Kidney epithelial cell (primary cell): ENCODE measurements at regions not wholly inside any gene's neighbourhood (a gene's known extent, or its start where the extent isn't known, plus 50 kb on each side); places are given as distances from the start of the nearest gene placed in this dataset.

Experiments used
- DNase-seq: peaks from one replicate; pipeline ENCODE4 v3.0.0-alpha.2; 2010; ENCODE audit warnings: low read depth
- H3K27me3 ChIP-seq: 2 replicates; pipeline ENCODE4 v1.6.0; 2011; ENCODE audit warnings: low read length; ENCODE audit not compliant: control insufficient read depth, insufficient read depth
- H3K36me3 ChIP-seq: 2 replicates; pipeline ENCODE4 v1.5.1; 2011; ENCODE audit warnings: low read length; ENCODE audit not compliant: control insufficient read depth, insufficient read depth
- H3K4me3 ChIP-seq: 2 replicates; pipeline ENCODE4 v1.5.1; 2011; ENCODE audit warnings: low read depth, mild to moderate bottlenecking, control low read depth, low read length
- TF ChIP-seq, protein P1 (sequence below): IDR thresholded peaks from 2 replicates; pipeline ENCODE4 v1.5.1; 2011; ENCODE audit warnings: mild to moderate bottlenecking, moderate library complexity, low read length, control low read depth, inconsistent platforms; ENCODE audit not compliant: insufficient read depth, poor library complexity, severe bottlenecking

GRCh38 chr16:86751076-86752030, 173.0 kb downstream of the FOXL1 start:
- TF ChIP-seq, protein P1, sequence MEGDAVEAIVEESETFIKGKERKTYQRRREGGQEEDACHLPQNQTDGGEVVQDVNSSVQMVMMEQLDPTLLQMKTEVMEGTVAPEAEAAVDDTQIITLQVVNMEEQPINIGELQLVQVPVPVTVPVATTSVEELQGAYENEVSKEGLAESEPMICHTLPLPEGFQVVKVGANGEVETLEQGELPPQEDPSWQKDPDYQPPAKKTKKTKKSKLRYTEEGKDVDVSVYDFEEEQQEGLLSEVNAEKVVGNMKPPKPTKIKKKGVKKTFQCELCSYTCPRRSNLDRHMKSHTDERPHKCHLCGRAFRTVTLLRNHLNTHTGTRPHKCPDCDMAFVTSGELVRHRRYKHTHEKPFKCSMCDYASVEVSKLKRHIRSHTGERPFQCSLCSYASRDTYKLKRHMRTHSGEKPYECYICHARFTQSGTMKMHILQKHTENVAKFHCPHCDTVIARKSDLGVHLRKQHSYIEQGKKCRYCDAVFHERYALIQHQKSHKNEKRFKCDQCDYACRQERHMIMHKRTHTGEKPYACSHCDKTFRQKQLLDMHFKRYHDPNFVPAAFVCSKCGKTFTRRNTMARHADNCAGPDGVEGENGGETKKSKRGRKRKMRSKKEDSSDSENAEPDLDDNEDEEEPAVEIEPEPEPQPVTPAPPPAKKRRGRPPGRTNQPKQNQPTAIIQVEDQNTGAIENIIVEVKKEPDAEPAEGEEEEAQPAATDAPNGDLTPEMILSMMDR, result no peak
- H3K27me3 ChIP-seq, result no peaks in the 10 kb centered on the region
- H3K36me3 ChIP-seq, result no peaks in the 10 kb centered on the region
- peak; percentile 86 for DNase-seq
- no peak overlapping the region for H3K4me3 ChIP-seq

- H3K4me3 ChIP-seq, result no peak overlapping the region
- no peak for DNase-seq
- no peaks in the 10 kb centered on the region for H3K36me3 ChIP-seq
- TF ChIP-seq, protein P1, result no peak
- H3K27me3 ChIP-seq, result no peaks in the 10 kb centered on the region
Measured at GRCh38 chr16:86752582-86753175, 174.3 kb downstream of the FOXL1 start.

DNA sequence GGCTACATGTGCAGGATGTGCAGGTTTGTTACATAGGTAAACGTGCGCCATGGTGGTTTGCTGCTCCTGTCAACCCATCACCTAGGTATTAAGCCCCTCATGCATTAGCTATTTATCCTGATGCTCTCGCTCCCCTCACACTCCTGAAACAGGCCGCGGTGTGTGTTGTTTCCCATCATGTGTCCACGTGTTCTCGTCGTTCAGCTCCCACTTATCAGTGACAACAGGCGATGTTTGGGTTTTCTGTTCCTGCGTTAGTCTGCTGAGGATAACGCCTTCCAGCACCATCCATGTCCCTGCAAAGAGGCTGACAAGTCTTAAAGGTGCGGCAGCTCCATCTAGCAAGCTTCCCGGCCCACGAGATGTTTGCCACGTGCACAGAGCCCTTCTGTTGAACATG, 175.1 kb downstream of the FOXL1 start:
- H3K27me3 ChIP-seq, result no peaks in the 10 kb centered on the region
- no peaks in the 10 kb centered on the region for H3K36me3 ChIP-seq
- TF ChIP-seq, protein P1, result no peak
- no peak for DNase-seq
- no peak overlapping the region for H3K4me3 ChIP-seq

GRCh38 chr16:86755571-86756006, 177.2 kb downstream of the FOXL1 start:
- TF ChIP-seq, protein P1, result no peak
- H3K36me3 ChIP-seq, result no peaks in the 10 kb centered on the region
- H3K27me3 ChIP-seq, result no peaks in the 10 kb centered on the region
- no peak for DNase-seq
- H3K4me3 ChIP-seq, result no peak overlapping the region

DNA sequence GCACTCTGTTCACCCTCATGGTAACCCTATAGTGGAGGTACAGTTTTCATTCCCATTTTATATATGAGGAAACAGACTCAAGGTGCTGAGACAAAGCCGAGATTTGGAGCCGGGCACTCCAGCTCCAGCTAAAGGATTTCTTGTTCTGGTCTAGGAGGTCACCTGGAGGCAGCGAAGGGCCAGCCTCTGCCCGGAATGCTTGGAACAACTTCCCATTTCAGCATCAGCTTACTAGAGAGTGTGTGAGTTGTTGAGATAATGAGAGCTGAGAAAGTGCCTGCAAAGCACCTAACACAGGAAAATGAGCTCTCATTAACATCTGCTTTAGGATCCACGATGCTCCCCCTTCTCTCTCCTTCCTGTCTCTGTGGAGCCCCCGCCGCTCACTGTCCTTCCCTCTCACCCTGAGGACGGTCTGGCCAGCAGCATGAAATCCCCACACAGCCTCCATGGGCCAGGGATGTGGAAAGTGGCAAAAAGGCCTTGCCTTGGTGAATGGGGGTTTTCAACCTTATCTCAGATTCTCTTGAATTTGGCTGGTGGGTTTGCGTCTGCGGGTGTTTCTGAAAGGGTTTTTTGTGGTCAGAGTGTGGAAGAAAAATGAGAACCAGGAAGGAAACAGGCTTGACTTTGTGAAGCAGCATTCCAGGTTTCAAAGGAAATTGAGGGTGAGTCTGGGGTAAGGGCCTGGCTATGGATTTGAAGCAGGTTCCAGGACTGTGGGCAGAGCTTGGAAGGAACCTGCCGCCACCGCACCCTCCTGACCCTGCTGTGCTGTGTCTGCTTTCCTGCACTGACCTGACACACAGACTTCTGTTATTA, 178.7 kb downstream of the FOXL1 start:
- Histone ChIP-seq H3K27me3 (peaks cover 2% of the 10 kb centered on the region), H3K4me3 (no peak overlapping the region), H3K36me3 (no peaks in the 10 kb centered on the region)
- TF ChIP-seq, protein P1, result no peak
- no peak for DNase-seq
